ENCODE measurements at regions not wholly inside any gene's neighbourhood (a gene's known extent, or its start where the extent isn't known, plus 50 kb on each side); places are given as distances from the start of the nearest gene placed in this dataset.

DNA sequence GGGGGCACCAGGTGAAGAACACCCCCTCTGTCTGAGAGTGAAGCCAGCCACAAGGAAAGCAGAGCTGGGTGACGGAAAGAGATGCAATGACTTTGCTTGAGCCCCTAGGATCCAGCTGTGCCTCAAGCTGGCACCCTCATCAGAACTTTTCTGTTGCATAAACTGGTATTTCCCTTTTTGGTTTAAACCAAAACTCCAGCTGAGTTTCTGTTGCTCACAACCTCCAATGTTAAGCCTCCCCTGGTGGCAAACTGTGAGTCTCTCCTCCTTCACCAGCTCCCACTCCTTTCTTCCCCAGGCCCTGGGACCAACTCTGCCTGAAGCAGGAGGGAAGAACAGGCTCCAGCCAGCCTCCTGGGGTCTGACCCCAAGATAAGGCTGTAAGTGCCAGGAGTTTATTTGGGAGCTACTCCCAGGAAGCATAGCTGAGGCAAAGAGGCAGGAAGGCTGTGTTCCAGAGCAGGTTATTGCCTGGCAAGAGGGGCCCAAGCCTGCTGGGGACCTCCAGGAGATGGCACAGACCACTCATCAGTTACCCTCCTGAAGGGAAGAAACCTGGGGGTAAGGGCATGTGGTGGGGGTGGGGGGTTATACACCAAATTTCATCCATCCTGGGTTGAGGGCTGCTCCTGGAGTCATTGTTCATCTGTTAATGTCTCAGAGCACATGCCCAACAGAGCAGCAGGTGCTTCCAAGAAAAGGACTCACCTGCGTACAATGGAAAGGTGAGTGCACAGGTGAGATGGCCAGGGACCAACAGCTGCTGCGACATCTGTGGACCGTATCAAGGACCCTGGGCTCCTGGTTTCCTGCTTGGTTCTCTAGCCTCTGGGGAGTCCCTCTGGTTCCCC, 73.3 kb upstream of the NANOS1 start:
- 91 to 93% methylated on average over 4 of the region's 4 CpGs for WGBS, 2 donors
- H3K27ac ChIP-seq = no peak overlapping the region
- TF ChIP-seq, protein P1, sequence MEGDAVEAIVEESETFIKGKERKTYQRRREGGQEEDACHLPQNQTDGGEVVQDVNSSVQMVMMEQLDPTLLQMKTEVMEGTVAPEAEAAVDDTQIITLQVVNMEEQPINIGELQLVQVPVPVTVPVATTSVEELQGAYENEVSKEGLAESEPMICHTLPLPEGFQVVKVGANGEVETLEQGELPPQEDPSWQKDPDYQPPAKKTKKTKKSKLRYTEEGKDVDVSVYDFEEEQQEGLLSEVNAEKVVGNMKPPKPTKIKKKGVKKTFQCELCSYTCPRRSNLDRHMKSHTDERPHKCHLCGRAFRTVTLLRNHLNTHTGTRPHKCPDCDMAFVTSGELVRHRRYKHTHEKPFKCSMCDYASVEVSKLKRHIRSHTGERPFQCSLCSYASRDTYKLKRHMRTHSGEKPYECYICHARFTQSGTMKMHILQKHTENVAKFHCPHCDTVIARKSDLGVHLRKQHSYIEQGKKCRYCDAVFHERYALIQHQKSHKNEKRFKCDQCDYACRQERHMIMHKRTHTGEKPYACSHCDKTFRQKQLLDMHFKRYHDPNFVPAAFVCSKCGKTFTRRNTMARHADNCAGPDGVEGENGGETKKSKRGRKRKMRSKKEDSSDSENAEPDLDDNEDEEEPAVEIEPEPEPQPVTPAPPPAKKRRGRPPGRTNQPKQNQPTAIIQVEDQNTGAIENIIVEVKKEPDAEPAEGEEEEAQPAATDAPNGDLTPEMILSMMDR (IDR thresholded peaks at IDR 0.05) = no peak
- no peak for TF ChIP-seq POLR2A (IDR thresholded peaks at IDR 0.05)
- no peaks in the 10 kb centered on the region for H3K9me3 ChIP-seq
- intact Hi-C loops (cut with DNase I) = no loop called here
- no peaks in the 10 kb centered on the region for H3K27me3 ChIP-seq
- no peak overlapping the region for H3K4me3 ChIP-seq (replicated peaks in 1 of 3)
- no peak for DNase-seq
- H3K4me1 ChIP-seq = peaks cover 15 to 30% of the 10 kb centered on the region in 2 donors
- no peaks in the 10 kb centered on the region for H3K36me3 ChIP-seq

DNA sequence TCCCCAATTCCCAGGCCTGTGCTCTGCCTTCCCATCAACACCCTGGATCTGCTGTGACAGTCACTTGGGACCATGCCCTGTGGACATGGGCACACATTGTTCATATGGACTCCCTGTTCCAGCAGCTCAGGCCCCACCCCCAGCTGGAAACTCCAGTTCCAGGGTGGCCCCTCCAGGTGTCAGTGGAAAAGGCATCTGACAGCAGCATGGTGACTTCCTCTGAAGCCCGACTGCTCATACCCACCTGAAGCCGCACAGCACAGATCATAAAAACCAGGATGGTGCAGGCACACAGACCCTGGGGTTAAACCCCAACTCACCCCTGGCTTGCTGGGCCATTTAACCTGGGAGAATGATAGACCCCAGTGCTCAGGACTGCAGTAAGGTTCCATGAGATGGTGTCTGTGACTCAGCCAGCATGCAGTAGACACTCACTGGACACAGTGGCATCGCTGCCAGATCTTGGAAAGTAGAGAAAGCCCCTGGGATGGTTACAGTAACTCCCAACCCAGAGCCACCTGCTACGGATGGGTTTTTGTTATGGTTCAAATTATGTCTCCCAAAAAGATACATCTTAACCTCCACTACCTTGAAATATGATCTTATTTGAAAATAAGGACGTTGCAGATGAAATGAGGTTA, 72.6 kb upstream of the NANOS1 start:
- peaks cover 15 to 30% of the 10 kb centered on the region in 2 donors for H3K4me1 ChIP-seq
- H3K4me3 ChIP-seq (replicated peaks in 1 of 3) = no peak overlapping the region
- H3K27me3 ChIP-seq = no peaks in the 10 kb centered on the region
- H3K36me3 ChIP-seq = no peaks in the 10 kb centered on the region
- H3K27ac ChIP-seq = no peak overlapping the region
- 84 to 92% methylated on average over 5 of the region's 5 CpGs for WGBS, 2 donors
- DNase-seq = no peak
- intact Hi-C loops (cut with DNase I) = no loop called here
- no peaks in the 10 kb centered on the region for H3K9me3 ChIP-seq
- TF ChIP-seq, protein P1 (IDR thresholded peaks at IDR 0.05) = no peak
- no peak for TF ChIP-seq POLR2A (IDR thresholded peaks at IDR 0.05)

DNA sequence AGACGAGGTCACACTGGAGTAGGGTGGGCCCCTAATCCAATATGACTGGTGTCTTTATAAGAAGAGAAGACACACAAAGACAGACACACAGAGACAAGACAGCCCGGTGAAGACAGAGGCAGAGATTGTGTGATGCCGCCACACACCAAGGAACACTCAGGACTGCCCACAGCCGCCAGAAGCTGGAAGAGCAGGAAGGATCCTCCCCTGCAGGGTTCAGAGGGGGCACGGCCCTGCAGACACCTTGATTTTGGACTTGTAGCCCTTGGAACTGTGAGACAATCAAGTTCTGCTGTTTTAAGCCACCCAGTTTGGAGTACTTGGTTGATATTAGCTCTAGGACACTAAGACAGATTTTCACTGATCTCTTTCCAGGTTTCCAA, 72.1 kb upstream of the NANOS1 start:
- no peak for TF ChIP-seq POLR2A (IDR thresholded peaks at IDR 0.05)
- TF ChIP-seq, protein P1 (IDR thresholded peaks at IDR 0.05) = no peak
- no peak overlapping the region for H3K27ac ChIP-seq
- no peaks in the 10 kb centered on the region for H3K36me3 ChIP-seq
- no peaks in the 10 kb centered on the region for H3K27me3 ChIP-seq
- whole genome bisulfite sequencing, 2 donors = 87 to 91% methylated on average over 5 of the region's 5 CpGs
- no peak overlapping the region for H3K4me3 ChIP-seq (replicated peaks in 1 of 3)
- no peaks in the 10 kb centered on the region for H3K9me3 ChIP-seq
- no peak for DNase-seq
- intact Hi-C loops (cut with DNase I) = no loop called here
- H3K4me1 ChIP-seq = peaks cover 15 to 30% of the 10 kb centered on the region in 2 donors

DNA sequence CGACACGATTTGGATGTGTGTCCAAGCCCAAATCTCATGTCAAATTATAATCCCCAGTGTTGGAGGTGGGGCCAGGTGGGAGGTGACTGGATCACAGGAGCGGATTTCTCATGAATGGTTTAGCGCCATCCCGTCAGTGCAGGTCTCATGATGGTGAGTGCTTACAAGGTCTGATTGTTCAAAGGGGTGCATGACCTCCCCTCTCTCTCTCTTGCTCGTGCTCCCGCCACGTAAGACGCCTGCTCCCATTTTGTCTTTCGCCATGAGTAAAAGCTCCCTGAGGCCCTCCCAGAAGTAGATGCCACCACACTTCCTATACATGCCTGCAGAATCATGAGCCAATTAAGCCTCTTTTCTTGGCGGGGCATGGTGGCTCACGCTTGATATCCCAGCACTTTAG, 71.5 kb upstream of the NANOS1 start:
- H3K9me3 ChIP-seq = no peaks in the 10 kb centered on the region
- H3K27me3 ChIP-seq = no peaks in the 10 kb centered on the region
- whole genome bisulfite sequencing, 2 donors = 95 to 98% methylated on average over 12 of the region's 12 CpGs
- intact Hi-C loops (cut with DNase I) = no loop called here
- H3K4me1 ChIP-seq = peaks cover 15 to 30% of the 10 kb centered on the region in 2 donors
- H3K27ac ChIP-seq = no peak overlapping the region
- no peak for DNase-seq
- no peak overlapping the region for H3K4me3 ChIP-seq (replicated peaks in 1 of 3)
- TF ChIP-seq, protein P1 (IDR thresholded peaks at IDR 0.05) = no peak
- TF ChIP-seq POLR2A (IDR thresholded peaks at IDR 0.05) = no peak
- H3K36me3 ChIP-seq = no peaks in the 10 kb centered on the region

DNA sequence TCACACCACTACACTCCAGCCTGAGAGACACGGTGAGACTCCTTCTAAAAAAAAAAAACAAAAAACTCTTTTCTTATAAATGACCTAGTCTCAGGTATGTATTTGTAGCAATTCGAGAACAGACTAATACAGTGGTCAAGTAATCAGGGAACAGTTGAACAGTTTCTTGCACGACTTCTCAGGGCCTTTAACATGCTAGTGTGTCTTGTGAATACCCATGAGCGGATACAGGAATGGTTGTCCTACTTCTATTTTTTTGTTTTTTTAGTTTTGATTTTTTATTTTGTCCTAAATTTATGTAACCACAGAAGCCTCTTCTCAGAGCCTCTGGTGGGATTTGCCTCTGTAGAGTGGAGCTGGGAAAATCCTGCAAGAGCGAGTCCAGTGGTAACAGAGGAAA, 71.0 kb upstream of the NANOS1 start:
- H3K4me3 ChIP-seq (replicated peaks in 1 of 3) = no peak overlapping the region
- H3K9me3 ChIP-seq = no peaks in the 10 kb centered on the region
- intact Hi-C loops (cut with DNase I) = no loop called here
- no peaks in the 10 kb centered on the region for H3K36me3 ChIP-seq
- TF ChIP-seq POLR2A (IDR thresholded peaks at IDR 0.05) = no peak
- TF ChIP-seq, protein P1 (IDR thresholded peaks at IDR 0.05) = no peak
- no peaks in the 10 kb centered on the region for H3K27me3 ChIP-seq
- WGBS, 2 donors = 87% methylated on average over 5 of the region's 5 CpGs
- H3K4me1 ChIP-seq = peaks cover 15 to 25% of the 10 kb centered on the region in 2 donors
- no peak for DNase-seq
- H3K27ac ChIP-seq = peak overlapping the region; percentile 61 to 77 (median 68)

Measured in thyroid gland (tissue), 4 donors.